BLaER1 treated with 17β-estradiol and CSF1 and Interleukin-3, amounts not matched to agents 10 nM and 100 nM (cell line): ENCODE measurements at regions not wholly inside any gene's neighbourhood (a gene's known extent, or its start where the extent isn't known, plus 50 kb on each side); places are given as distances from the start of the nearest gene placed in this dataset.

ENCODE experiments used
- H3K27ac ChIP-seq, 11 experiments: shearing (Covaris generic); formaldehyde crosslinking; 2 replicates each; pipeline ENCODE4 v1.8.1; 2022
- H3K27me3 ChIP-seq, 11 experiments: shearing (Covaris generic); formaldehyde crosslinking; 2 replicates each; pipeline ENCODE4 v1.8.1; 2022
- H3K36me3 ChIP-seq, 11 experiments: shearing (Covaris generic); formaldehyde crosslinking; 2 replicates each; pipeline ENCODE4 v1.8.1; 2022
- H3K4me1 ChIP-seq, 10 experiments: shearing (Covaris generic); formaldehyde crosslinking; 2 replicates each; pipeline ENCODE4 v1.8.1; 2022
- H3K4me2 ChIP-seq, 11 experiments: shearing (Covaris generic); formaldehyde crosslinking; 2 replicates each; pipeline ENCODE4 v1.8.1; 2022
- H3K4me3 ChIP-seq, 10 experiments: shearing (Covaris generic); formaldehyde crosslinking; 2 replicates each; pipeline ENCODE4 v1.8.1; 2022
- H3K9ac ChIP-seq, 11 experiments: shearing (Covaris generic); formaldehyde crosslinking; 2 replicates each; pipeline ENCODE4 v1.8.1; 2022
- H3K9me3 ChIP-seq, 11 experiments: shearing (Covaris generic); formaldehyde crosslinking; replicated peaks in 1 of 11; 2 replicates each; pipeline ENCODE4 v1.8.1; 2022
- H4K20me1 ChIP-seq, 11 experiments: shearing (Covaris generic); formaldehyde crosslinking; 2 replicates each; pipeline ENCODE4 v1.8.1; 2022
- Cebpa-rat ChIP-seq, 11 experiments: shearing (Covaris generic); IDR thresholded peaks; 2 replicates each; pipeline ENCODE4 v1.8.1; 2022

- peaks cover 0 to 6% (median 0%) of the 10 kb centered on the region in 11 experiments; a peak in 2 of 22 replicates for H3K9me3 ChIP-seq
- no peak overlapping the region for H3K4me2 ChIP-seq
- H4K20me1 ChIP-seq: no peaks in the 10 kb centered on the region
- H3K4me3 ChIP-seq: no peak overlapping the region
- H3K27me3 ChIP-seq: no peaks in the 10 kb centered on the region
- no peak for TF ChIP-seq Cebpa-rat (IDR thresholded peaks at IDR 0.05)
- H3K36me3 ChIP-seq: no peaks in the 10 kb centered on the region
- no peak overlapping the region for H3K9ac ChIP-seq
- no peak overlapping the region for H3K27ac ChIP-seq
- H3K4me1 ChIP-seq: no peaks in the 10 kb centered on the region
These were observed 182.5 kb upstream of the KCNH8 start for GRCh38 chr3:18965781-18966180.

- Histone ChIP-seq H3K4me2 (no peak overlapping the region), H3K9me3 (peaks cover 0 to 6% (median 0%) of the 10 kb centered on the region in 11 experiments; a peak in 2 of 22 replicates), H3K4me1 (no peaks in the 10 kb centered on the region), H4K20me1 (no peaks in the 10 kb centered on the region), H3K36me3 (no peaks in the 10 kb centered on the region), H3K27ac (no peak overlapping the region), H3K4me3 (no peak overlapping the region), H3K27me3 (no peaks in the 10 kb centered on the region), H3K9ac (no peak overlapping the region)
- TF ChIP-seq Cebpa-rat (IDR thresholded peaks at IDR 0.05): no peak
These were observed 183.7 kb upstream of the KCNH8 start for GRCh38 chr3:18964640-18965039.

DNA sequence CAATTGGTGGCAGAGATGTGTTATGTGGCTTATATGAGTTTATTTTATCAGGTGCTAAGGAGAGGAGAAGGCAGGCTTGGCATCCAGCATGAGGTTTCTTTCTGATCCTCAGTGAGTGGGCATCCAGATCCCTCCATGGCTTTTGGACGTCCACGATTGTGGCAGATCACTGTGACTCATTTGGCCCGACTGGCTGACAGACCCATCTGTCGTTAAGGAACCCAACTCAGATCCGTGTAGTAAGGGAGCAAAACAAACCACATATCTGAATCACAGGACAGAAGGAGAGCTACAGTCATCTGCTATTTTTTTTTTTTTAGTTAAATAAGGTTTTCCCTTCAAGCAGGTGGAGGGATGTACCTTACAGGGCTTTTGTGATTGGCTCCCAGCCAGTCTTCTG, 197.0 kb upstream of the KCNH8 start:
- H4K20me1 ChIP-seq: no peaks in the 10 kb centered on the region
- no peaks in the 10 kb centered on the region for H3K36me3 ChIP-seq
- no peak overlapping the region for H3K4me3 ChIP-seq
- no peaks in the 10 kb centered on the region for H3K4me1 ChIP-seq
- no peak for TF ChIP-seq Cebpa-rat (IDR thresholded peaks at IDR 0.05)
- no peak overlapping the region for H3K9ac ChIP-seq
- no peak overlapping the region for H3K4me2 ChIP-seq
- no peak overlapping the region for H3K27ac ChIP-seq
- no peaks in the 10 kb centered on the region for H3K9me3 ChIP-seq
- H3K27me3 ChIP-seq: no peaks in the 10 kb centered on the region

DNA sequence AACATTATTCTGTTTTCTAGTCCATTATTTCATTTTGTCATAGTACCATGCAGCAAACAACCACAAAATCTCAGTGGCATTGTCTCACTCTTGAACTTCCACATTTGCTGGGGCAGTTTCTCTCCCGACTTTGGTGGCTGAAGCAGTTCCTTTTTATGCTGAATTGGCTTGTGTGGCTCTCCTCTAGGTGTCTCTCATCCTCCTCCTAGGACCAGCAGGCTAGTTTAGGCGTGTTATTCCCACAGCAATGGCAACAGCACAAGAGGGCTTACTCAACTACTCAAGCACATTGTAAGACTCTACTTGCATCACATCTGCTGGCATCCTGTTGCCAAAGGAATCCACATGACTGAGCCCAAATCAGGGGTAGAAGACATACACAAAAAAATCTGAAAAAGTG, 201.8 kb upstream of the KCNH8 start:
- no peak for TF ChIP-seq Cebpa-rat (IDR thresholded peaks at IDR 0.05)
- H3K9me3 ChIP-seq: peaks cover 0 to 14% (median 8%) of the 10 kb centered on the region in 11 experiments; a peak in 10 of 22 replicates
- no peak overlapping the region for H3K4me3 ChIP-seq
- H3K9ac ChIP-seq: no peak overlapping the region
- H3K36me3 ChIP-seq: no peaks in the 10 kb centered on the region
- no peaks in the 10 kb centered on the region for H3K4me1 ChIP-seq
- H4K20me1 ChIP-seq: no peaks in the 10 kb centered on the region
- H3K4me2 ChIP-seq: no peak overlapping the region
- H3K27ac ChIP-seq: no peak overlapping the region
- H3K27me3 ChIP-seq: no peaks in the 10 kb centered on the region

GRCh38 chr3:18937574-18937973, 210.7 kb upstream of the KCNH8 start:
- Histone ChIP-seq H3K9ac (no peak overlapping the region), H4K20me1 (no peaks in the 10 kb centered on the region), H3K27ac (no peak overlapping the region), H3K36me3 (no peaks in the 10 kb centered on the region), H3K27me3 (no peaks in the 10 kb centered on the region), H3K4me1 (no peaks in the 10 kb centered on the region), H3K9me3 (peaks cover 0 to under 1% (median 0%) of the 10 kb centered on the region in 11 experiments; a peak in 1 of 22 replicates), H3K4me2 (no peak overlapping the region), H3K4me3 (no peak overlapping the region)
- no peak for TF ChIP-seq Cebpa-rat (IDR thresholded peaks at IDR 0.05)

DNA sequence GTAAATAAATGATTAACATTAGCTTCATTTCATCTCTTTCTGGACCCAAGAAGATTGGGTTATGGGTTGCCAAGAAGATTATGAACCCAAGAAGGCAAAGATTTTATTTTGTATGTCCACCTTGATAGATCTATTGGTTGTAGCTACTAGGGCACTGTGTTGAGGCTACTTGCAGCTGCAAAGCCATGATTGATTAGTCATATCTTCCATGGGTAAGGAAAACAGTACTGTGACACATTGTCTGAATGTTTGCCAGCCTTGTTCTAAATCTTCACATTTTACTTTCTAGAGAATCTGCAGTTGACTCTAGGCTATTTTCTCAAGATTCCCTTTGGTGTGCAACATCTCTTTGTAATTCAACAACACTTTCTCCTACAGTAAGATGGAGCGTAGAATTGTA, 229.2 kb upstream of the KCNH8 start:
- H3K9ac ChIP-seq: no peak overlapping the region
- H4K20me1 ChIP-seq: no peaks in the 10 kb centered on the region
- peaks cover 0 to 7% (median 0%) of the 10 kb centered on the region in 11 experiments; a peak in 1 of 22 replicates for H3K9me3 ChIP-seq
- no peak for TF ChIP-seq Cebpa-rat (IDR thresholded peaks at IDR 0.05)
- no peaks in the 10 kb centered on the region for H3K27me3 ChIP-seq
- no peaks in the 10 kb centered on the region for H3K4me1 ChIP-seq
- H3K4me2 ChIP-seq: no peak overlapping the region
- H3K27ac ChIP-seq: no peak overlapping the region
- H3K4me3 ChIP-seq: no peak overlapping the region
- no peaks in the 10 kb centered on the region for H3K36me3 ChIP-seq

GRCh38 chr3:18917923-18918322, 230.4 kb upstream of the KCNH8 start:
- TF ChIP-seq Cebpa-rat (IDR thresholded peaks at IDR 0.05): no peak
- H4K20me1 ChIP-seq: no peaks in the 10 kb centered on the region

GRCh38 chr3:18902081-18902793, 246.1 kb upstream of the KCNH8 start:
- Histone ChIP-seq H3K9me3 (no peaks in the 10 kb centered on the region), H3K9ac (no peak overlapping the region), H3K4me3 (no peak overlapping the region), H4K20me1 (no peaks in the 10 kb centered on the region), H3K27ac (peak overlapping the region in 1 of 11 experiments; percentile 14; a peak in 1 of 22 replicates), H3K36me3 (no peaks in the 10 kb centered on the region), H3K4me2 (peak overlapping the region in 7 of 11 experiments; percentile 0 to 92 (median 75); a peak in 10 of 22 replicates), H3K4me1 (peaks cover 17 to 56% (median 34%) of the 10 kb centered on the region in 10 experiments), H3K27me3 (no peaks in the 10 kb centered on the region)
- TF ChIP-seq Cebpa-rat (IDR thresholded peaks at IDR 0.05): no peak

More at GRCh38 chr3:18917923-18918322, 230.4 kb upstream of the KCNH8 start:
- Histone ChIP-seq H3K36me3 (no peaks in the 10 kb centered on the region), H3K4me2 (no peak overlapping the region), H3K27me3 (no peaks in the 10 kb centered on the region), H3K4me3 (no peak overlapping the region), H3K4me1 (no peaks in the 10 kb centered on the region), H3K9me3 (peaks cover 0 to 7% (median 0%) of the 10 kb centered on the region in 11 experiments; a peak in 1 of 22 replicates), H3K9ac (no peak overlapping the region), H3K27ac (no peak overlapping the region)

GRCh38 chr3:18901571-18901970, 246.7 kb upstream of the KCNH8 start:
- TF ChIP-seq Cebpa-rat (IDR thresholded peaks at IDR 0.05): no peak
- Histone ChIP-seq H3K4me3 (peak overlapping the region in 2 of 10 experiments; percentile 40 to 44; a peak in 2 of 20 replicates), H3K4me1 (peaks cover 17 to 56% (median 34%) of the 10 kb centered on the region in 10 experiments), H3K4me2 (peak overlapping the region; percentile 57 to 92 (median 78)), H3K27ac (peak overlapping the region in 8 of 11 experiments; percentile 31 to 68 (median 57); a peak in 15 of 22 replicates), H3K9ac (peak overlapping the region in 5 of 11 experiments; percentile 36 to 70 (median 54); a peak in 10 of 22 replicates), H3K9me3 (no peaks in the 10 kb centered on the region), H3K27me3 (no peaks in the 10 kb centered on the region), H4K20me1 (no peaks in the 10 kb centered on the region), H3K36me3 (no peaks in the 10 kb centered on the region)
